ENCODE measurements at regions not wholly inside any gene's neighbourhood (a gene's known extent, or its start where the extent isn't known, plus 50 kb on each side); places are given as distances from the start of the nearest gene placed in this dataset.

GRCh38 chr9:26296910-26297572 lies 595.6 kb downstream of the CAAP1 start:
- no peak for DNase-seq

GRCh38 chr9:26292943-26293342 lies 599.7 kb downstream of the CAAP1 start:
- no peak for DNase-seq

- DNase-seq = peak; percentile 4
Measured at GRCh38 chr9:26271495-26272122, 593.4 kb upstream of the TUSC1 start.

GRCh38 chr9:26266146-26266793 lies 588.0 kb upstream of the TUSC1 start:
- no peak for DNase-seq

GRCh38 chr9:26264709-26265601 lies 586.7 kb upstream of the TUSC1 start:
- no peak for DNase-seq

- DNase-seq = no peak
Measured at GRCh38 chr9:26263478-26263877, 585.2 kb upstream of the TUSC1 start.

- DNase-seq = no peak
Measured at GRCh38 chr9:26262421-26263107, 584.3 kb upstream of the TUSC1 start.

- DNase-seq = no peak
Measured at GRCh38 chr9:26261503-26262330, 583.5 kb upstream of the TUSC1 start.

GRCh38 chr9:26260238-26260637 lies 582.0 kb upstream of the TUSC1 start:
- no peak for DNase-seq

- DNase-seq = no peak
Measured at GRCh38 chr9:26247861-26248260, 569.6 kb upstream of the TUSC1 start.

GRCh38 chr9:26244661-26245451 lies 566.6 kb upstream of the TUSC1 start:
- DNase-seq = no peak

- no peak for DNase-seq
Measured at GRCh38 chr9:26243726-26244125, 565.5 kb upstream of the TUSC1 start.

- no peak for DNase-seq
Measured at GRCh38 chr9:26243029-26243697, 564.9 kb upstream of the TUSC1 start.

- no peak for DNase-seq
Measured at GRCh38 chr9:26240020-26240419, 561.8 kb upstream of the TUSC1 start.

GRCh38 chr9:26237256-26237655 lies 559.0 kb upstream of the TUSC1 start:
- DNase-seq = no peak

GRCh38 chr9:26234865-26235264 lies 556.6 kb upstream of the TUSC1 start:
- DNase-seq = no peak

- DNase-seq = no peak
Measured at GRCh38 chr9:26231391-26231790, 553.1 kb upstream of the TUSC1 start.

- DNase-seq = no peak
Measured at GRCh38 chr9:26229324-26230054, 551.2 kb upstream of the TUSC1 start.

- no peak for DNase-seq
Measured at GRCh38 chr9:26228273-26228672, 550.0 kb upstream of the TUSC1 start.

GRCh38 chr9:26221290-26221689 lies 543.0 kb upstream of the TUSC1 start:
- DNase-seq = no peak

Measured in DMS53 (cell line).